Suprapubic skin (tissue), 4 donors: ENCODE measurements at regions not wholly inside any gene's neighbourhood (a gene's known extent, or its start where the extent isn't known, plus 50 kb on each side); places are given as distances from the start of the nearest gene placed in this dataset.

Experiments
- DNase-seq, 2 donors: peaks; one replicate each; pipeline ENCODE4 v3.0.0-alpha.2; 2019; ENCODE audit warnings: low spot score in 2 of 2
- H3K27ac ChIP-seq: fragments of 200-600 bp; sonication (generic); one replicate; pipeline ENCODE4 v1.5.1; 2019
- H3K27me3 ChIP-seq: fragments of 200-600 bp; sonication (generic); one replicate; pipeline ENCODE4 v1.5.1; 2019
- H3K36me3 ChIP-seq: fragments of 200-600 bp; sonication (generic); one replicate; pipeline ENCODE4 v1.5.1; 2019
- H3K4me1 ChIP-seq: fragments of 200-600 bp; sonication (generic); one replicate; pipeline ENCODE4 v1.5.1; 2019
- H3K4me3 ChIP-seq: fragments of 200-600 bp; sonication (generic); one replicate; pipeline ENCODE4 v1.5.1; 2019; ENCODE audit warnings: mild to moderate bottlenecking
- H3K9me3 ChIP-seq: fragments of 200-600 bp; sonication (generic); one replicate; pipeline ENCODE4 v1.5.1; 2019
- CTCF ChIP-seq, 2 donors: fragments of 200-600 bp in 1 of 2; fragments of 450-650 bp in 1 of 2; sonication (generic) in 1 of 2; IDR thresholded peaks; one replicate each; pipeline ENCODE4 v1.5.1; 2016 to 2019; ENCODE audit warnings: antibody characterized with exemption in 2 of 2, mild to moderate bottlenecking in 1 of 2, moderate library complexity in 1 of 2
- EP300 ChIP-seq: sonication (generic); formaldehyde crosslinking; IDR thresholded peaks from one replicate; pipeline ENCODE4 v1.6.1; 2017; ENCODE audit warnings: antibody characterized with exemption
- POLR2A ChIP-seq, 2 donors: fragments of 450-650 bp; IDR thresholded peaks; one replicate each; pipeline ENCODE4 v1.6.1; 2017; ENCODE audit warnings: antibody characterized with exemption in 2 of 2, mild to moderate bottlenecking in 2 of 2, moderate library complexity in 2 of 2
- POLR2AphosphoS5 ChIP-seq, 3 donors: sonication (generic); formaldehyde crosslinking; IDR thresholded peaks; one replicate each; pipeline ENCODE4 v1.6.1; 2017; ENCODE audit warnings: antibody characterized with exemption in 3 of 3
- WGBS: methylation state at CpG from one replicate; pipeline ENCODE4 v1.1.5; 2018; 5-methylcytosine and 5-hydroxymethylcytosine counted together

GRCh38 chr17:31753011-31753410 lies 106.0 kb downstream of the COPRS start:
- no peaks in the 10 kb centered on the region for H3K36me3 ChIP-seq
- H3K27me3 ChIP-seq = no peaks in the 10 kb centered on the region
- H3K4me3 ChIP-seq = no peak overlapping the region
- TF ChIP-seq CTCF (IDR thresholded peaks at IDR 0.05) = no peak
- TF ChIP-seq POLR2A (IDR thresholded peaks at IDR 0.05) = no peak
- TF ChIP-seq POLR2AphosphoS5 (IDR thresholded peaks at IDR 0.05) = no peak
- no peak for TF ChIP-seq EP300
- H3K9me3 ChIP-seq = no peaks in the 10 kb centered on the region
- peaks cover 4% of the 10 kb centered on the region for H3K4me1 ChIP-seq
- 90% methylated on average over 2 of the region's 2 CpGs for WGBS
- no peak for DNase-seq
- no peak overlapping the region for H3K27ac ChIP-seq

GRCh38 chr17:31752584-31752983 lies 106.5 kb downstream of the COPRS start:
- H3K4me1 ChIP-seq = peaks cover 4% of the 10 kb centered on the region
- 90% methylated on average over 6 of the region's 6 CpGs for WGBS
- no peaks in the 10 kb centered on the region for H3K27me3 ChIP-seq

GRCh38 chr17:31750578-31750977 lies 108.5 kb downstream of the COPRS start:
- peaks cover 4% of the 10 kb centered on the region for H3K4me1 ChIP-seq
- H3K27me3 ChIP-seq = no peaks in the 10 kb centered on the region
- no peak overlapping the region for H3K4me3 ChIP-seq
- H3K27ac ChIP-seq = no peak overlapping the region
- H3K9me3 ChIP-seq = no peaks in the 10 kb centered on the region
- no peak for DNase-seq
- 66% methylated on average over 3 of the region's 3 CpGs for WGBS
- TF ChIP-seq POLR2A (IDR thresholded peaks at IDR 0.05) (no peak), EP300 (no peak), CTCF (IDR thresholded peaks at IDR 0.05) (no peak), POLR2AphosphoS5 (IDR thresholded peaks at IDR 0.05) (no peak)
- no peaks in the 10 kb centered on the region for H3K36me3 ChIP-seq

More at GRCh38 chr17:31752584-31752983, 106.5 kb downstream of the COPRS start:
- no peak for DNase-seq
- Histone ChIP-seq H3K36me3 (no peaks in the 10 kb centered on the region), H3K4me3 (no peak overlapping the region), H3K27ac (no peak overlapping the region), H3K9me3 (no peaks in the 10 kb centered on the region)
- TF ChIP-seq POLR2AphosphoS5 (IDR thresholded peaks at IDR 0.05) (no peak), EP300 (no peak), CTCF (IDR thresholded peaks at IDR 0.05) (no peak), POLR2A (IDR thresholded peaks at IDR 0.05) (no peak)

GRCh38 chr17:31748881-31749280 lies 110.2 kb downstream of the COPRS start:
- WGBS = 87% methylated on average over 3 of the region's 3 CpGs
- Histone ChIP-seq H3K4me1 (peaks cover 10% of the 10 kb centered on the region), H3K36me3 (no peaks in the 10 kb centered on the region), H3K4me3 (no peak overlapping the region), H3K9me3 (no peaks in the 10 kb centered on the region), H3K27ac (no peak overlapping the region), H3K27me3 (no peaks in the 10 kb centered on the region)
- TF ChIP-seq POLR2AphosphoS5 (IDR thresholded peaks at IDR 0.05) (no peak), CTCF (IDR thresholded peaks at IDR 0.05) (no peak)
- DNase-seq = no peak

- no peaks in the 10 kb centered on the region for H3K9me3 ChIP-seq
- no peaks in the 10 kb centered on the region for H3K36me3 ChIP-seq
- TF ChIP-seq POLR2AphosphoS5 (IDR thresholded peaks at IDR 0.05) = no peak
- no peak for TF ChIP-seq CTCF (IDR thresholded peaks at IDR 0.05)
- TF ChIP-seq EP300 = no peak
- no peak for TF ChIP-seq POLR2A (IDR thresholded peaks at IDR 0.05)
- no peak for DNase-seq
- H3K4me3 ChIP-seq = no peak overlapping the region
- peaks cover 15% of the 10 kb centered on the region for H3K4me1 ChIP-seq
- H3K27me3 ChIP-seq = no peaks in the 10 kb centered on the region
- H3K27ac ChIP-seq = no peak overlapping the region
These were observed 112.1 kb downstream of the COPRS start for GRCh38 chr17:31746884-31747495.
